HEK293T (cell line): ENCODE measurements at regions not wholly inside any gene's neighbourhood (a gene's known extent, or its start where the extent isn't known, plus 50 kb on each side); places are given as distances from the start of the nearest gene placed in this dataset.

ENCODE experiments used
- ARNT ChIP-seq: fragments of 450-650 bp; IDR thresholded peaks from 2 replicates; pipeline ENCODE4 v1.6.1; 2017; ENCODE audit warnings: mild to moderate bottlenecking
- BHLHE40 ChIP-seq: fragments of 450-650 bp; IDR thresholded peaks from 2 replicates; pipeline ENCODE4 v1.6.1; 2016; ENCODE audit warnings: mild to moderate bottlenecking, moderate library complexity, borderline replicate concordance
- ELF4 ChIP-seq: fragments of 450-650 bp; IDR thresholded peaks from 2 replicates; pipeline ENCODE4 v1.6.1; 2017; ENCODE audit warnings: antibody characterized with exemption
- FOXA1 ChIP-seq: fragments of 450-650 bp; IDR thresholded peaks from 2 replicates; pipeline ENCODE4 v1.6.1; 2016; ENCODE audit warnings: mild to moderate bottlenecking
- FOXK2 ChIP-seq: fragments of 450-650 bp; IDR thresholded peaks from 2 replicates; pipeline ENCODE4 v1.6.1; 2016; ENCODE audit warnings: mild to moderate bottlenecking
- FOXM1 ChIP-seq: fragments of 450-650 bp; IDR thresholded peaks from 2 replicates; pipeline ENCODE4 v1.6.1; 2017; ENCODE audit warnings: mild to moderate bottlenecking, borderline replicate concordance
- PKNOX1 ChIP-seq: fragments of 450-650 bp; IDR thresholded peaks from 2 replicates; pipeline ENCODE4 v1.6.1; 2016
- SP1 ChIP-seq: fragments of 450-650 bp; IDR thresholded peaks from 2 replicates; pipeline ENCODE4 v1.6.1; 2017
- TARDBP ChIP-seq: fragments of 450-650 bp; IDR thresholded peaks from 2 replicates; pipeline ENCODE4 v1.6.1; 2016
- ZNF384 ChIP-seq: fragments of 450-650 bp; IDR thresholded peaks from 2 replicates; pipeline ENCODE4 v1.6.1; 2016

- TF ChIP-seq FOXM1 (no peak), TARDBP (no peak), BHLHE40 (no peak), FOXK2 (no peak), ELF4 (no peak), SP1 (no peak), ZNF384 (no peak), ARNT (no peak), FOXA1 (no peak), PKNOX1 (no peak)
These were observed 224.0 kb upstream of the CBLB start for GRCh38 chr3:106092792-106093191.
